GM11168 (cell line): ENCODE measurements at regions not wholly inside any gene's neighbourhood (a gene's known extent, or its start where the extent isn't known, plus 50 kb on each side); places are given as distances from the start of the nearest gene placed in this dataset.

Experiments used
- in situ Hi-C: fragments of 300-500 bp; cut with MboI; formaldehyde crosslinking; loops from one replicate; pipeline ENCODE4 v1.12.0; 2022; ENCODE audit warnings: low sequenced_read_pairs; ENCODE audit not compliant: unreplicated experiment

DNA sequence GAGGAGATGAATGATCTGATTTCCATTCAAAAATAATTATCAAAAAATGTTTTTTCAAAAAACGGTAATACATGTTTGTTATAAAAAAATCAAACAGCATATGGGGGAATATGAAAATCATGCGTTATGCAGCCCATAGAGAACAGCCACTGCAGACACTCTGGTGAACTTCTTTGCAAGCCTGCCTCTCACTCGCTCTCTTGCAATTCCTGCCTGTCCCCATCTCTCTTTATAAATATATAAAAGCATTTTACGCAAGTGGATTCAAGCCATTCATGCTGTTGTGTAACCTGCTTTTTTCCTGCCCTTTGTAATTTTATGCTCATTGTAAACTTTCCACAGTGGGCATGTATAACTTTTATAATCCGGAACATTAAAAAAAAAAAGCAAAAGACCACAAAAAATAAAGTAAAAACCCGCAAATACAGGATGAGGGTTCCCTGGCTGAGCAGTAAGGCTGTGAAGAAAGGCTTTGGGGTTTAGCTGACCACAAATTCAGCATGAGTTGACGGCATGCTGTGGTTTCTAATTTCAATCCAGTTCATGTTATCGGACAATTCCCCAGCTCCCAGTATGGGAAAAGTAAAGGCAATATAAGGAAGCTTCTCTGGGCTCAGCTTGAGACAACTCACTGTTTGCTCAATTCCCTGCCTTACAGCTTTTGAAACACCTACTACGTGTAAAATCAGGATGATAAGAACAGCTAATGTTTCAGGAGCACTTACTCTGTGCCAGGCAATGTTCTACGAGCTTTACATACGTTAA is 52.8 kb upstream of the ZBTB40 start:
- in situ Hi-C loops = no loop called here

DNA sequence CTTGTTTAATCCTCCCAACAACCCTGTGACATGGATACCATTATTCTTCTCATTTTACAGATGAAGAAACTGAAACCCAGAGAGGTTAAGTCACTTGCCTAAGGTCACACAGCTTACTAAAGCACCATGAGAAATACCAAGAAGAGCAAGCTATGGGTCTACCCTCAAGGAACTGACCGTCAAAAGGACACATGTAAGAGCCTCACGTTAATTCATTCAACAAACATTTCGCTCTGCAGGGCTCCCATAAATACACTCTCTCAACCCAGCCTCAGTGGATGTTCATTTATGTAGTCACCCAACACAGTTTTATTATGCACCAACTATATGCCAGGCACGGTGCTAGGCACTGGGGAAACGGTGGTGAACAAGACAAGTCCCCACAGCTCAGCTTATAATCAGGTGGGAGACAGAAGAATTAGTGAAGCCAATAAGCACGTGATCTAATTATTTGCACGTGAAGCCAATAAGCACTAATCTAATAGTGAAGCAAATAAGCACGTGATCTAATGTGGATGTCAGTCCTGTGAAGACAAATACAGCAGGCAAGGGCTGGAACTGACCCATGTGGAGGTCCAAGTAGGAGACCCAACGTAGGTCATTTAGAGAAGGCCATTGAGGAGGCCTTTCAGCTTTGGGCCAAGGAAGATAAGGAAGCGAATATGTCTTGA is 52.1 kb upstream of the ZBTB40 start:
- in situ Hi-C loops = no loop called here
